ENCODE measurements at regions not wholly inside any gene's neighbourhood (a gene's known extent, or its start where the extent isn't known, plus 50 kb on each side); places are given as distances from the start of the nearest gene placed in this dataset.

DNA sequence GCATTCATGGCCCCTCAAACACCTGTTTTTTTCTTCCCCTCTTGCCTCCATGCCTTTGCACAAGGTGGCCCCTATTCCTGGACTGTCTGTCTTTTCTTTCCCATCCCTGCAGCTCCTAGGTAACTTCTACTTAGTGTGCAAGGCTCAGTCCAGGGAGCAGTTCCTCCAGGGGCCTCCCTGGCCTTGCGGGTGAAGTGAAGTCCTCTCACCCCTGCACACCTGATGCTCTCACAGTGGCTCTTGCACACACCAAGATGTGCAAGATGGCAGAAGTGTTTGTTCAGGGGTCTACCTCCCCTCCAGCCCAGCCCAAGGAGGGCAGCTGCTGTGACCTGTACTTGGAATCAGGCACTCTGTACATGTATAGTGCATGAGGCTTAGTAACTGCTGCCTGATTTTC, 236.8 kb upstream of the HS6ST1 start:
- TF ChIP-seq, protein P1, sequence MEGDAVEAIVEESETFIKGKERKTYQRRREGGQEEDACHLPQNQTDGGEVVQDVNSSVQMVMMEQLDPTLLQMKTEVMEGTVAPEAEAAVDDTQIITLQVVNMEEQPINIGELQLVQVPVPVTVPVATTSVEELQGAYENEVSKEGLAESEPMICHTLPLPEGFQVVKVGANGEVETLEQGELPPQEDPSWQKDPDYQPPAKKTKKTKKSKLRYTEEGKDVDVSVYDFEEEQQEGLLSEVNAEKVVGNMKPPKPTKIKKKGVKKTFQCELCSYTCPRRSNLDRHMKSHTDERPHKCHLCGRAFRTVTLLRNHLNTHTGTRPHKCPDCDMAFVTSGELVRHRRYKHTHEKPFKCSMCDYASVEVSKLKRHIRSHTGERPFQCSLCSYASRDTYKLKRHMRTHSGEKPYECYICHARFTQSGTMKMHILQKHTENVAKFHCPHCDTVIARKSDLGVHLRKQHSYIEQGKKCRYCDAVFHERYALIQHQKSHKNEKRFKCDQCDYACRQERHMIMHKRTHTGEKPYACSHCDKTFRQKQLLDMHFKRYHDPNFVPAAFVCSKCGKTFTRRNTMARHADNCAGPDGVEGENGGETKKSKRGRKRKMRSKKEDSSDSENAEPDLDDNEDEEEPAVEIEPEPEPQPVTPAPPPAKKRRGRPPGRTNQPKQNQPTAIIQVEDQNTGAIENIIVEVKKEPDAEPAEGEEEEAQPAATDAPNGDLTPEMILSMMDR (IDR thresholded peaks at IDR 0.05): no peak
- TF ChIP-seq POLR2A (IDR thresholded peaks at IDR 0.05): no peak

All from thyroid gland (tissue), 4 donors.